CD4-positive, alpha-beta T cell (primary cell): ENCODE measurements at regions not wholly inside any gene's neighbourhood (a gene's known extent, or its start where the extent isn't known, plus 50 kb on each side); places are given as distances from the start of the nearest gene placed in this dataset.

Experiments used
- ATAC-seq: fragments of 200-7000 bp; cut with Tn5 transposase; one replicate; pipeline ENCODE4 v1.10.0; 2022; ENCODE audit warnings: mild to moderate bottlenecking; ENCODE audit not compliant: poor library complexity
- CTCF ChIA-PET: fragments of 350-600 bp; sonication (Branson Sonifier 250); formaldehyde crosslinking; loops from one replicate; lab custom pipeline; 2021; ENCODE audit warnings: antibody characterized with exemption, inconsistent platforms; lab: Charles Lee
- POLR2A ChIA-PET: fragments of 350-600 bp; sonication (Branson Sonifier 250); formaldehyde crosslinking; loops from one replicate; lab custom pipeline; 2021; ENCODE audit warnings: antibody characterized with exemption, inconsistent platforms; lab: Charles Lee
- DNase-seq, 14 experiments: peaks; one replicate each; pipeline ENCODE4 v3.0.0-alpha.2; 2013 to 2020; ENCODE audit warnings: mixed read lengths in 2 of 14
- H3K27ac ChIP-seq, 2 donors: one replicate each; pipeline versions ENCODE4 v1.5.1 to v1.7.0; 2013; ENCODE audit warnings: low read length in 2 of 2, low read depth in 1 of 2, mild to moderate bottlenecking in 1 of 2
- H3K27me3 ChIP-seq, 2 experiments: 1 replicate in 1 of 2; 2 replicates in 1 of 2; pipeline versions ENCODE4 v1.6.1 to v1.7.0; 2013; ENCODE audit warnings: low read length in 2 of 2, control low read depth in 1 of 2, mild to moderate bottlenecking in 1 of 2, moderate library complexity in 1 of 2; ENCODE audit not compliant: insufficient read depth in 2 of 2, control insufficient read depth in 1 of 2
- H3K36me3 ChIP-seq: one replicate; pipeline ENCODE4 v1.6.1; 2013; ENCODE audit warnings: low read length, control low read depth; ENCODE audit not compliant: insufficient read depth
- H3K4me1 ChIP-seq: one replicate; pipeline ENCODE4 v1.6.1; 2013; ENCODE audit warnings: low read length, control low read depth; ENCODE audit not compliant: insufficient read depth
- H3K4me3 ChIP-seq: one replicate; pipeline ENCODE4 v1.5.1; 2013; ENCODE audit warnings: mild to moderate bottlenecking, low read length, moderate library complexity
- H3K9me3 ChIP-seq, 2 experiments: 1 replicate in 1 of 2; 2 replicates in 1 of 2; pipeline versions ENCODE4 v1.6.1 to v1.7.0; 2013; ENCODE audit warnings: low read length in 2 of 2, mild to moderate bottlenecking in 2 of 2, control low read depth in 1 of 2, moderate library complexity in 1 of 2; ENCODE audit not compliant: control insufficient read depth in 1 of 2, insufficient read depth in 1 of 2
- H3K27ac Mint-ChIP-seq: one replicate; pipeline ENCODE4 v1.8.0; 2020; ENCODE audit warnings: mixed read lengths
- H3K27me3 Mint-ChIP-seq: one replicate; pipeline ENCODE4 v1.8.0; 2021; ENCODE audit warnings: mixed read lengths
- H3K36me3 Mint-ChIP-seq: one replicate; pipeline ENCODE4 v1.8.0; 2021; ENCODE audit warnings: low read depth, mixed read lengths
- H3K4me1 Mint-ChIP-seq: one replicate; pipeline ENCODE4 v1.8.0; 2021; ENCODE audit warnings: low read depth, mixed read lengths
- H3K4me3 Mint-ChIP-seq: one replicate; pipeline ENCODE4 v1.8.0; 2020; ENCODE audit warnings: mild to moderate bottlenecking, mixed read lengths
- H3K9me3 Mint-ChIP-seq: one replicate; pipeline ENCODE4 v1.8.0; 2020; ENCODE audit warnings: mixed read lengths
- intact Hi-C, 2 experiments: fragments of 100-400 bp; cut with DNase I in 1 of 2; cut with micrococcal nuclease in 1 of 2; formaldehyde crosslinking; loops; one replicate each; pipeline versions ENCODE4 v1.15.1 to v1.9.0; 2023 to 2025; cut with DNase I, micrococcal nuclease
- TF ChIP-seq, protein P1 (sequence below): fragments of 200-600 bp; IDR thresholded peaks from one replicate; pipeline ENCODE4 v1.8.0; 2022; ENCODE audit warnings: antibody characterized with exemption, mild to moderate bottlenecking

DNA sequence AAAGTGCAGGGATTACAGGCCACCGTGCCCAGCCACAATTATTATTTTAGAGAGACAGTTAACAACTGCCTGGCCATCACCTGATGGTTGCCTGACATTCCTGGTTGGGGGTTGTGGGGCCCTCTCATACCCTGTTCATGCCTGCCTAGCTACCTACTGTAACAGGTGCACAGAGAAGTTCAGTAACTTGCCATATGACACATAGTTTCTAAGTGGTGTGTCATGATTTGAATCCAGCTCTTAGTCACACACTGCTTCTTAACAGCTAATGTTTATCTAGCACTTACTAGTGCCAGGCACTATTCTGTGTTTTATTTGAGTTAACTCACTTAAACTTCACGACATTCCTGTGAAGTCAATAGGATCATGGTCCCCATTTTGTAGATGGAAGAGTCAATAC, 122.7 kb upstream of the JADE1 start:
- Histone ChIP-seq H3K27ac (no peak overlapping the region), H3K9me3 (no peaks in the 10 kb centered on the region), H3K36me3 (no peaks in the 10 kb centered on the region), H3K27me3 (no peaks in the 10 kb centered on the region), H3K4me1 (no peaks in the 10 kb centered on the region), H3K4me3 (no peak overlapping the region)
- no peak overlapping the region for H3K4me3 Mint-ChIP-seq
- no peaks in the 10 kb centered on the region for H3K36me3 Mint-ChIP-seq
- CTCF ChIA-PET = no interaction called here
- POLR2A ChIA-PET = no interaction called here
- H3K9me3 Mint-ChIP-seq = peaks cover 6% of the 10 kb centered on the region
- intact Hi-C loops = no loop called here
- peaks cover 41% of the 10 kb centered on the region for H3K27me3 Mint-ChIP-seq
- no peak for DNase-seq
- no peak overlapping the region for H3K27ac Mint-ChIP-seq
- no peaks in the 10 kb centered on the region for H3K4me1 Mint-ChIP-seq
- TF ChIP-seq, protein P1, sequence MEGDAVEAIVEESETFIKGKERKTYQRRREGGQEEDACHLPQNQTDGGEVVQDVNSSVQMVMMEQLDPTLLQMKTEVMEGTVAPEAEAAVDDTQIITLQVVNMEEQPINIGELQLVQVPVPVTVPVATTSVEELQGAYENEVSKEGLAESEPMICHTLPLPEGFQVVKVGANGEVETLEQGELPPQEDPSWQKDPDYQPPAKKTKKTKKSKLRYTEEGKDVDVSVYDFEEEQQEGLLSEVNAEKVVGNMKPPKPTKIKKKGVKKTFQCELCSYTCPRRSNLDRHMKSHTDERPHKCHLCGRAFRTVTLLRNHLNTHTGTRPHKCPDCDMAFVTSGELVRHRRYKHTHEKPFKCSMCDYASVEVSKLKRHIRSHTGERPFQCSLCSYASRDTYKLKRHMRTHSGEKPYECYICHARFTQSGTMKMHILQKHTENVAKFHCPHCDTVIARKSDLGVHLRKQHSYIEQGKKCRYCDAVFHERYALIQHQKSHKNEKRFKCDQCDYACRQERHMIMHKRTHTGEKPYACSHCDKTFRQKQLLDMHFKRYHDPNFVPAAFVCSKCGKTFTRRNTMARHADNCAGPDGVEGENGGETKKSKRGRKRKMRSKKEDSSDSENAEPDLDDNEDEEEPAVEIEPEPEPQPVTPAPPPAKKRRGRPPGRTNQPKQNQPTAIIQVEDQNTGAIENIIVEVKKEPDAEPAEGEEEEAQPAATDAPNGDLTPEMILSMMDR = no peak
- no peak for ATAC-seq

DNA sequence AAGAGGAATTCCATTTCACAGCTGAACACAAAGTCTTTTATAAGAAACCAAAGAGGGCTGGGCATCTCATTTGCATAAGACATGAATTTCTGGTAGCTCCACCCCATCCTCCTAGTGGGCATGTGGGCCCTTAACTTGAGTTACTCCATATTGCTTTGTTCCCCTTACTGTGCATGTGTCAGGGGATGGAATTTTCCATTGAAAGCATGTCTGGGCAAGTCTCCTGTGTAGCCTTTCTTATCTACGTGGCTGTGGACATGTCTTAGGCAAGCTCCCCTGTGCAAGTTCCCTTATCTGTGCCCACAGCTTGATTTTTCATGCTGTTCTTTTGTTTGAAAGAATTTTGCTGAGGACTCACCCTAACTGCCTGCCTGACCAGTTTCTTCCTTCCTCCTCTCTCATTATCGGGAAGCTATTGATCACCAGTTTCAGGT, 123.5 kb upstream of the JADE1 start:
- ChIA-PET POLR2A (no interaction called here), CTCF (no interaction called here)
- Histone ChIP-seq H3K27me3 (no peaks in the 10 kb centered on the region), H3K9me3 (no peaks in the 10 kb centered on the region), H3K27ac (no peak overlapping the region), H3K4me1 (no peaks in the 10 kb centered on the region), H3K4me3 (no peak overlapping the region), H3K36me3 (no peaks in the 10 kb centered on the region)
- no peak overlapping the region for H3K27ac Mint-ChIP-seq
- H3K36me3 Mint-ChIP-seq = no peaks in the 10 kb centered on the region
- peaks cover 36% of the 10 kb centered on the region for H3K27me3 Mint-ChIP-seq
- no peak for DNase-seq
- intact Hi-C loops = no loop called here
- no peak for ATAC-seq
- TF ChIP-seq, protein P1 = no peak
- peaks cover 6% of the 10 kb centered on the region for H3K9me3 Mint-ChIP-seq
- no peak overlapping the region for H3K4me3 Mint-ChIP-seq
- no peaks in the 10 kb centered on the region for H3K4me1 Mint-ChIP-seq

DNA sequence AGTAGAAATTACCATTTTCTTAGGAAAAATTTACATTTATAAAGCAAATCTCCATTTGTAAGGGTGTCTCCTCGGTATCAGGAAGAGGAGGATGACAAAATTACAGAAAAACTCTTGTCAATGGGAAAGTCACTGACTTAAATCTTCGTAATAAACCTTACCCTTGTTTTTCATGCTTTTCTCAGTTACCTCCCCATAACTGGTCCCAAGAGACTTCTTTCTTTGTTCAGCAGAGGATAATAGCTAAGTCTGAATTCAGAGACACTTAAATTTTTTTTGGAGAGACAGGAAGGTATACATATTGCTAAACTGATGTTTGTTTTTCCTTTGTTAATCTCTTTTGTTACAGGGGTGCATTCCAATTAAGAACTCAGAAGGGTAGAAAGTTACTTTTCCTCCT, 125.5 kb upstream of the JADE1 start:
- Histone ChIP-seq H3K4me3 (no peak overlapping the region), H3K9me3 (no peaks in the 10 kb centered on the region), H3K27ac (no peak overlapping the region), H3K4me1 (no peaks in the 10 kb centered on the region), H3K27me3 (no peaks in the 10 kb centered on the region), H3K36me3 (no peaks in the 10 kb centered on the region)
- CTCF ChIA-PET = no interaction called here
- DNase-seq = no peak
- POLR2A ChIA-PET = no interaction called here
- Mint-ChIP-seq H3K27me3 (peaks cover 34% of the 10 kb centered on the region), H3K4me3 (no peak overlapping the region), H3K4me1 (no peaks in the 10 kb centered on the region), H3K9me3 (peaks cover 6% of the 10 kb centered on the region), H3K36me3 (no peaks in the 10 kb centered on the region), H3K27ac (no peak overlapping the region)
- intact Hi-C loops = no loop called here
- TF ChIP-seq, protein P1 = no peak
- ATAC-seq = no peak
